ENCODE measurements at regions not wholly inside any gene's neighbourhood (a gene's known extent, or its start where the extent isn't known, plus 50 kb on each side); places are given as distances from the start of the nearest gene placed in this dataset.

DNA sequence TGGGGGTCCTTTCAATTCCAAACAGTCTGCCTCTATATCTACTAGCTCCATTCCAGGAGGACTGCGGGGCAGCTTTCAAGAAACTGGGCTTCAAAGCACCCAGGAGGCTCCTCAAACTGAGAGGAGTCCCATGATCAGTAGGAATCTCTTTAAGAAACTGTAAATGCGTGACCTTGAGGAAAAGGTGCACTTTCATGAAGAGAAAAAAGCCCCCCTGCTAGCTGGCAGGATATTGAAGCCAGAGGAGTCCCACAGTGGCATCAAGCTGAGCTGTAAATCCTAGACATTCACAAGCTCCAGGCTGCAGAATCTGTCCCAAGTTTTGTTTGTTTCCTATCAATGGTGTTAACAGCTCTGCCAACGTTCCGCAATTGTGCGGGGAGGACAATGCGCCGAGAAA, 790.1 kb downstream of the SLC4A3 start:
- H3K27me3 ChIP-seq, result no peaks in the 10 kb centered on the region
- H3K4me1 ChIP-seq, result no peaks in the 10 kb centered on the region
- H3K27ac ChIP-seq, result no peak overlapping the region
- TF ChIP-seq POLR2AphosphoS5 (IDR thresholded peaks at IDR 0.05) (no peak), POLR2A (IDR thresholded peaks at IDR 0.05) (no peak), EP300 (IDR thresholded peaks at IDR 0.05) (no peak)
- TF ChIP-seq, protein P1, sequence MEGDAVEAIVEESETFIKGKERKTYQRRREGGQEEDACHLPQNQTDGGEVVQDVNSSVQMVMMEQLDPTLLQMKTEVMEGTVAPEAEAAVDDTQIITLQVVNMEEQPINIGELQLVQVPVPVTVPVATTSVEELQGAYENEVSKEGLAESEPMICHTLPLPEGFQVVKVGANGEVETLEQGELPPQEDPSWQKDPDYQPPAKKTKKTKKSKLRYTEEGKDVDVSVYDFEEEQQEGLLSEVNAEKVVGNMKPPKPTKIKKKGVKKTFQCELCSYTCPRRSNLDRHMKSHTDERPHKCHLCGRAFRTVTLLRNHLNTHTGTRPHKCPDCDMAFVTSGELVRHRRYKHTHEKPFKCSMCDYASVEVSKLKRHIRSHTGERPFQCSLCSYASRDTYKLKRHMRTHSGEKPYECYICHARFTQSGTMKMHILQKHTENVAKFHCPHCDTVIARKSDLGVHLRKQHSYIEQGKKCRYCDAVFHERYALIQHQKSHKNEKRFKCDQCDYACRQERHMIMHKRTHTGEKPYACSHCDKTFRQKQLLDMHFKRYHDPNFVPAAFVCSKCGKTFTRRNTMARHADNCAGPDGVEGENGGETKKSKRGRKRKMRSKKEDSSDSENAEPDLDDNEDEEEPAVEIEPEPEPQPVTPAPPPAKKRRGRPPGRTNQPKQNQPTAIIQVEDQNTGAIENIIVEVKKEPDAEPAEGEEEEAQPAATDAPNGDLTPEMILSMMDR (IDR thresholded peaks at IDR 0.05), result no peak
- DNase-seq, result no peak
- no peaks in the 10 kb centered on the region for H3K36me3 ChIP-seq
- peaks cover 0 to 5% (median 2%) of the 10 kb centered on the region in 4 donors for H3K9me3 ChIP-seq
- H3K4me3 ChIP-seq, result no peak overlapping the region
- intact Hi-C loops (cut with DNase I; ENCODE audit: low total_unique reads), result no loop called here
- WGBS, 5 donors, result 47 to 67% (median 55%) methylated on average over 7 of the region's 7 CpGs

DNA sequence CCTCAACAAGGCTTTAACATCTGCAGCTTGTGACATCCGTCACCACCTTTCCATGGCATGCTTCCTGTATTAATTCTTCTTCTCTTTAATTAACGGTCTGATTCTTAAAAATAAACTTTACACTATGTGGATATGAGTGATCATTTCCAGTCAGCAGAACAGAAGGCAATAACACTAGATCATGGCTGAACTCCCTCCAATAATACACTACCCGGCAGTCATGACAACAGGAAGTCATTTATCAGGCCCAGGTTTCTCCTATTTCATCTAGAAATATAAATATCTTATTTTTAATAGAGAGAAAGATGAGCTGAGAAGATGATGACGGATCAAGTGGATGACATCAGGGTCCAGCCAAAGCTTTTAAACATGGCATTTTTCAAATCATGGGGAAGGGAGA, 792.2 kb downstream of the SLC4A3 start:
- intact Hi-C loops (cut with DNase I; ENCODE audit: low total_unique reads), result no loop called here
- Histone ChIP-seq H3K9me3 (peaks cover 0 to 4% (median 0%) of the 10 kb centered on the region in 4 donors), H3K27ac (no peak overlapping the region), H3K4me3 (no peak overlapping the region), H3K4me1 (no peaks in the 10 kb centered on the region), H3K27me3 (no peaks in the 10 kb centered on the region), H3K36me3 (no peaks in the 10 kb centered on the region)
- no peak for TF ChIP-seq EP300 (IDR thresholded peaks at IDR 0.05)
- TF ChIP-seq POLR2A (IDR thresholded peaks at IDR 0.05), result no peak
- TF ChIP-seq, protein P1 (IDR thresholded peaks at IDR 0.05), result no peak
- TF ChIP-seq POLR2AphosphoS5 (IDR thresholded peaks at IDR 0.05), result no peak
- 50 to 73% (median 61%) methylated on average over 4 of the region's 4 CpGs for WGBS, 5 donors
- DNase-seq, result peak in 1 of 2 donors; percentile 7

DNA sequence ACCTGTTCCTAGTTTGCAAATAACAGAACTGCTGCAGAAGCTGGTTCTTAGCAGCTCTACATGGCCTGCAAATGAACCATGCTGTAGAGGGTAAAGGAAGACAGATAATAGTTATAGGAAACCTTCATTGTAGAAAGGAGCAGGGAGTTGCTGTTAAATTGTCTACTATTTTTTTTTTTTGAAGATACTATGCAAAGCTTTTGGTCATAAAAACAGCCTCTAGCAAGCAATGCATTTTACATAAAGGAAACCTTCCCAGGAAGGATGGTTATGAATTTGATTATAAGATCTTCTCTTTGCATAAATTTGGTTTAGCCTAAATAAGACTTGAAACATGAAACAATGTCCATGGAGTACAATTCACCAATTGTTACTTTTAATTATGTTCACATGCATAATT, 793.4 kb downstream of the SLC4A3 start:
- H3K4me3 ChIP-seq, result no peak overlapping the region
- DNase-seq, result no peak
- peaks cover 0 to 4% (median 0%) of the 10 kb centered on the region in 4 donors for H3K9me3 ChIP-seq
- TF ChIP-seq POLR2AphosphoS5 (IDR thresholded peaks at IDR 0.05) (no peak), POLR2A (IDR thresholded peaks at IDR 0.05) (no peak), EP300 (IDR thresholded peaks at IDR 0.05) (no peak)
- TF ChIP-seq, protein P1 (IDR thresholded peaks at IDR 0.05), result no peak
- H3K27ac ChIP-seq, result no peak overlapping the region
- H3K27me3 ChIP-seq, result no peaks in the 10 kb centered on the region
- no peaks in the 10 kb centered on the region for H3K36me3 ChIP-seq
- intact Hi-C loops (cut with DNase I; ENCODE audit: low total_unique reads), result no loop called here
- no peaks in the 10 kb centered on the region for H3K4me1 ChIP-seq

DNA sequence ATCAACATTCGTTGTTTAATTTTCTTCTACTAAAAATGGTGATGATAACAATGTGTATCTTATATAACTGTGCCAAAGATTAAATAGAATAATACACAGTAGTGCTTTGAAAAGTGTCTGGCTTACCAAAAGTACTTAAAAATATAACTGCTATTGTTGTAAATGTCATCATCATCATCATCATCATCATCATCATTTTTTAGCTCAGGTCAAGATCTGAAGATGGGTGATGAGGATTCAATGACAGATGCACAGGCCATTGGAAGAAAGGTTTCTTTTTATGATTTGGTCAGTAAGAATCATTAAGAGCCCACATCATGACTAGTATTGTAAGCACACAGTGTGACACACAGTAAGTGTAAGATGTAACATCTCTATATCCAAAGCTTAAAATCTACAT, 795.2 kb downstream of the SLC4A3 start:
- no peak for DNase-seq
- 16 to 47% (median 28%) methylated on average over 1 of the region's 1 CpG for WGBS, 5 donors
- intact Hi-C loops (cut with DNase I; ENCODE audit: low total_unique reads), result no loop called here

More for the DNA sequence above, 795.2 kb downstream of the SLC4A3 start:
- Histone ChIP-seq H3K9me3 (peaks cover 0 to 4% (median 0%) of the 10 kb centered on the region in 4 donors), H3K4me3 (no peak overlapping the region), H3K27ac (no peak overlapping the region), H3K27me3 (no peaks in the 10 kb centered on the region), H3K4me1 (no peaks in the 10 kb centered on the region), H3K36me3 (no peaks in the 10 kb centered on the region)
- TF ChIP-seq EP300 (IDR thresholded peaks at IDR 0.05), result no peak
- TF ChIP-seq, protein P1 (IDR thresholded peaks at IDR 0.05), result no peak
- TF ChIP-seq POLR2AphosphoS5 (IDR thresholded peaks at IDR 0.05), result no peak
- no peak for TF ChIP-seq POLR2A (IDR thresholded peaks at IDR 0.05)
